Fibroblast of skin of scalp (primary cell): ENCODE measurements at regions not wholly inside any gene's neighbourhood (a gene's known extent, or its start where the extent isn't known, plus 50 kb on each side); places are given as distances from the start of the nearest gene placed in this dataset.
"Not testable (repeated sequence)": the region's sequence is repeated elsewhere in the genome, so short reads cannot be mapped to it uniquely, and the experiment has no call there.

Experiments used
- DNase-seq: peaks from one replicate; pipeline ENCODE4 v3.0.0-alpha.2; 2013

DNA sequence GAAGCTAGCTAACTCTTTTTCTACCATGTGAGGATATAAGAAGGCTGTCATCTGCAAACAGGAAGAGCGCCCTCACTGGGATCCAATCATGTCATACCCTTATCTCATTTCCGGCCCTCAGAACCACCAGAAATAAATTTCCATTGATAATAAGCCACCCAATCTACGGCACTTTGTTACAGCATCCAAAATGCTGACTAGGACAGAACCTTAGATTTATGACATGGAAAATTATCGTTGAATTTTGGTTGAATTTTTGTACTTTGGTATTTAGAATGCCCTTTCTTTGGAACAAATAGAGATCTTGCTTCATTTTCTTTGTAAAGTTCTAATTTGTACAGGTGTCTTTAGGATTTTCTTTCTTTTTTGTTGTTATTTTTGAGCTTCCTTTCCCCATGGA, 53.3 kb upstream of the CYLC2 start:
- no peak for DNase-seq

DNA sequence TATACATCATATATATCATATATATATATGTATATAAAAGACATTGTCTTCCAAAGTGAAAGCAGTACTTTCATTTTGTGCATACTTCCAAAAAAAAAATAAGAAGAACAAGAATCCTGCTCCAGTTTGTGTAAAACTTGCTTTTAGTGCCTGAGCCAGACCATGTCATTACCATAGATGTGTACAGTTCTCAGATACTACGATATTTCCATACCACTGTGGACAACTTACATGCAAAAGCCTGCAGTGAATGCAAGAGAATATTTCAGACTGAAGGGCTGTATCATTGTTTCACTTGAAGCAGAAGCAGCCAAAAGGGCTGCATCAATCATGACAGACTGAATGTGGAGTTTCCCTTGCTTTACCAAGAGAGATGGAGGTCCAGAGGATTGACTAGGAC, 72.6 kb upstream of the CYLC2 start:
- DNase-seq: no peak

DNA sequence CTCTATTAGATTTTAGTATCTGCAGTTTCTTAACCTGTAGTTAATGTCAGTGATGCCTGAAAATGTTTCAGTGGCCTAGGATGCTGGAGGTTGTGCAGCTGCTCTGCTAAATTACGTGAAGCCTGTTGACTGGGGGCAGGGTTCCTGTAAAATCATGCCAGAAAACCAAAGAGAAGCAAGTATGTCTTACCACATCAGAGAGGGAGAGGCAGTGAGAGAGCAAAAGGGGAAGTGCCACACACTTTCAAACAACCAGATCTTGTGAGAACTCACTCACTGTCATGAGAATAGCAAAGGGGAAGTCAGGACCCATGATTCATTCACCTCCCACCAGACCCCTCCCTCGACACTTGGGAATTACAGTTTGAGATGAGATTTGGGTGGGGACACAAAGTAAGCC, 83.9 kb upstream of the CYLC2 start:
- DNase-seq: no peak

DNA sequence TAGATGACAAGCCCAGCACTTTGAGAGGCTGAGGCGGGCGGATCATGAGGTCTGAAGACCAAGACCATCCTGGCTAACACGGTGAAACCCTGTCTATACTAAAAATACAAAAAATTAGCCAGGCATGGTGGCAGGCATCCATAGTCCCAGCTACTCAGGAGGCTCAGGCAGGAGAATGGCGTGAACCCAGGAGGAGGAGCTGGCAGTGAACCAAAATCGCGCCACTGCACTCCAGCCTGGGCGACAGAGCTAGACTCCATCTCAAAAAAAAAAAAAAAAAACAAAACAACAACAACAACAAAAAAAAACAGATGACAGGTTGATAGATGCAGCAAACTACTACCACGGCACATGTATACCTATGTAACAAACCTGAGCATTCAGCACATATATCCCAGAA, 89.3 kb upstream of the CYLC2 start:
- not testable (repeated sequence) for DNase-seq

DNA sequence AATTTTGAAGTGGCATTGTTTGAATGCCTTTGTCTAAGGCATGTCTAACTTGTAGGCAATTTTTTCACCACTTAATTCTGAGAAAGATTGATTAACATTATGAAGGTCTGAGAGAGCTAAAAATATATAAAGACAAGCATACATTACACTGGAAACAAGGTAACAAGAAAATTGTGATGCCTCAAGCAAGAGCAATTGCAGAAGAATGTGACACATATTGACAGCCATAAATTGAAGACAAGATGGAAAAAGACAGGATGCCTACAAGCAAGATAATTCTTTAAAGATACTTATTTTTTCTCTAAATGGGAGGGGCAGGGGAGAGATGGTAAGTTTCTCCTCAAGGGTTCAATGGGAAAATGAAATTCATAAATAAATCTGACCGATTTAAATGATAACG, 103.1 kb upstream of the CYLC2 start:
- no peak for DNase-seq

DNA sequence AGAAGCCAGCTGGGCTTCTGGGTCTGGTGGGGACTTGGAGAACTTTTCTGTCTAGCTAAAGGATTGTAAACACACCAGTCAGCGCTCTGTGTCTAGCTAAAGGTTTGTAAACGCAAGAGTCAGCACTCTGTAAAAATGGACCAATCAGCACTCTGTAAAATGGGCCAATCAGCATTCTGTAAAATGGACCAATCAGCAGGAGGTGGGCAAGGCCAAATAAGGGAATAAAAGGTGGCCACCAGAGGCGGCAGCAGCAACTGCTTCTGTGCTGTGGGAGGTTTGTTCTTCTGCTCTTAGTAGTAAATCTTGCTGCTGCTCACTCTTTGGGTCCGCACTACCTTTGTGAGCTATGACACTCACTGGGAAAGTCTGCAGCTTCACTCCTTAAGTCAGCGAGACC, 106.4 kb upstream of the CYLC2 start:
- not testable (repeated sequence) for DNase-seq

DNA sequence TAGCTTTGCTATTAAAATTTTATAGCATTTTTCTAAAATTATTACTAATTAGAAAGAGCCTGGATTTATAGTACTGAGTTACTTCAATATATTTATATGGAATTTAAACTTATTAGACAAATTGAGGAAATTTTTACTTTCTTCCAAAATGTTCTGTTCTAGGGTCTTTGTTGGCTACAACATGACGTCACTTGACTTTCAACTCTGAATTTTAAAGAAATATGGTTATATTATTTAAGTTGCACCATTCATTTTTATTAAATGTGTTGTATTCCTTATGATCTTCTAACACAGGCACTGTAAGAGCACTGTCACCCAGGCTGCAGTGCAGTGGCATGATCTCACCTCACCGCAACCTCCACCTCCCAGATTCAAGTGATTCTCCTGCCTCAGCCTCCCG, 119.4 kb upstream of the CYLC2 start:
- no peak for DNase-seq

DNA sequence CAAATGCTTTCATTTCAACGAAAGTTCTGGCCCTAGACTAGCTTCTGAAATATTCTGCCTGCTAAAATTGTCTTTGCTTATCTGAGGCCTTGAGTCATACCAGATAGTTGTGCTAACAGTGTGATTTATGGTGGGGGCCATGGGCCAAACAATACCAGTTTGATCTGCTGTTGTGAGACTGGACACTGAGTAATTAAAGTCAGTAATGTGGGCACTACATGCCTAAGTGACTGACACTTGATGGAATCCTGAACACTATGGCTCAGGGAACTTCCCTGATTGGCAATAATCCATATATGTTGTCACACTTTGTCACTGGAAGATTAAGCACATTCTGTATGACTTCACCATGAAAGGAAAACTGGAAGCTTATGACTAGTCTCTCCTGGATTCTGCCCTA, 127.6 kb upstream of the CYLC2 start:
- peak; percentile 53 for DNase-seq

DNA sequence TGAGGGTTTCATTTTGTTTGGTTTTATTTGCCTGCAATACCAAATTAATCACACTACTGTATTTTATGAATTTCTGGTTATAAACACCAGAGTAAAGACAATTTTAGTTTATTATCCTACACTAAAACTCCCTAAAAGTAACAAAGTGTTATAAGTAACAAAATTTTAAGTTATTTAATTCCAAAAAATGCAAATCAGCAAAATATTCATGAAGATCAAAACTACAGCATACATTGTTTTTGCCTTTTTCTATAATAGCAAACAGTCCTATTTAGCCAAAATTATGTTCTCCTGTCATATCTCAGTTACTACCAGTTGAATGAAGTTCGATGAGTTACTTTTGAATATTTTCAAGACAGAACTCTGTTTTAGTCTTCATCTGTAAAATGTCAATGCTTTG, 132.7 kb upstream of the CYLC2 start:
- no peak for DNase-seq

DNA sequence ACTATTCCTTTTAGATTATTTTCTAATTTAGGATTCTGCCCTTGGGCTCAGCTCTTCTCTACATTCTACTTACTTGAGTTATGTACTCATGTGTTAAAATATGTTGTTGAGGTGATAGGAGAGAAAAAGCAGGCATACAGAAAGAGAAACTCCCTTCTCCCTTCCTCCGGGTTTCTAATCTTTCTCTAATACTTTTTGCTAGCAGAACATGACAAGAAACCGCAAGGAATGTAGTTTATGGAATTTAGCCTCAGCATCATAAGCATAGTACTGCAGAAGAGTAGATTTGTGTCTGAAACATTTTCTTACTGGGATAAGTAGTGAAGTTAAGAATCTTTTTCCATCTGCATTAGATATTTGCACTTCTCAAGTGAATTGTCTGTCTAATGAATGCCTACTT, 139.5 kb upstream of the CYLC2 start:
- peak; percentile 1 for DNase-seq

DNA sequence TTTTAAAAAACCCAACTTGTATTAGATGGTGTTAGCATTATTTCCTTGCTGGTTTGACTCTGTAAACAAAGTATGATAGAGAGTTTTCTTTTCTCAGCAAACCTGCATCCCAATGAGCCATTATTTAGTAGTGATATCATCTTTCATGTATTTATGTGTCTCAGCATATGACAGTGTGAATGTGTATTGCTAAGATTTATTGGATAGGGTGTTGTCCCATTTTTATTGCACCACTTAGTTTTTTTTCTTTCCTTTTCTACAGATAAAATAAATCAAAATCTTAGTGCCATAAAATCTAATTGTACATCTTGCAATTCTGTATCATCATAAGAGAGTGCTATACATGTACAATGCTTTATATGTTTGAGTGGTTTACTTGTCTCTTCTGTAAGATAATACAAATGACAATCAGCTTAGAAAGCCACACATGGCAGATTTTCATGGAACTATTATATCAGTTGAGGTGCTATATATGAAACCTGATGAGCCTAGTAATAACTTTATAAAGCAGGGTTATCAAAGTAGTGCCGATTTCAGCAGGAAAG, 149.2 kb upstream of the CYLC2 start:
- no peak for DNase-seq

DNA sequence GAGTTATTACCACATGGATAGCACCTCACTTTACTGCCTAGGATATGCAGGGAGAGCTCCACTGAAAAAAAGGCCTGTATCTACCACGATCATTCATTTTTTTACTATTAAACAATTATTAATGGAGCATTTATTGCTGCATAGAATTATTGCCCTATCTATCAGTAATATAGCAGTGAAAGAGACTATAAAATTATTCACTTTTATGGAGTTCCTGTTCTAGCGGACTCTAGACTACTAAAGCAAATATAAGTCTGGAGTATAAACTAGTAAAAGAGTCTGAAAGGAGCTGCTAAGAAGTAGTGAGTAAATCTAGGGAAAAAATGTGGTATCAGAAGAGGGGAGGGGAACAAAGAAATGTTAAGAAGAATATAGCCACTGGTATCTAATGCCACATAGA, 150.4 kb upstream of the CYLC2 start:
- no peak for DNase-seq

DNA sequence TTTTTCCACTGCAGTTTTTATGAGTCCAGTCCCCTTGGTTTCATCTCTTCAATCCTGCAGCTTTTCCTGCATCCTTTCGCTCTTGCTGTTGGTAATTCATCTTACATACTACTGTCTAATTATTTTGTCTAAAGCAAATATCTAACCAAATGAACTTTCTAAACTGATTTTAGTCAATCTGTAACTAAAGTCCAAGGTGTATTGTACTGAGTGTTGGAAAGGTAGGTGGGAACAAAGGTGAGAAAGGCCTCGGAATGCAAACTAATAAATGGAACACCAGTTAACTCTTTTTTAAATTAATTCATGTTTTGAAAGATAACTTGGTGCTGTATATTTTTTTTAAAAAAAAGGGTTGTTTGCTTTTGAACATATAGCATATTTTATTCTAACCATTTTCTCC, 152.7 kb upstream of the CYLC2 start:
- no peak for DNase-seq

DNA sequence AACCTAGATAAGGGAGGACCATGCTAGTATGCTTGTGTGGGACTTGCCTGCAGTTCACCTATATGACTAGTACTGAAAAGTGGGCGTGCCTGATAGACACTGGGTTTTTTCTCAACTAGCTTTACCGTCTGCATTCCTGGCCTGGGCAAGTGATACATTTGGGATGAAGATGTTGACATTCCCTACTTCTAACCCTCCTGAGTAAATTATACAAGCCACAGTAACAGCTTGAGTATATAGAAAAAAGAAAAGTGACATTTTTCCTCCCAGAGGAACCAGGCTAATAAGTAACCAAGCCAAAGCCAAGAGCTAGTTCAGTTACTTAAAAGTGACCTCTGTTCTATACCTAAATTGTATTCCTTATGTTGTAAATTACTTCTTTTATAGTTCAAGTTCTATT, 153.8 kb upstream of the CYLC2 start:
- no peak for DNase-seq

DNA sequence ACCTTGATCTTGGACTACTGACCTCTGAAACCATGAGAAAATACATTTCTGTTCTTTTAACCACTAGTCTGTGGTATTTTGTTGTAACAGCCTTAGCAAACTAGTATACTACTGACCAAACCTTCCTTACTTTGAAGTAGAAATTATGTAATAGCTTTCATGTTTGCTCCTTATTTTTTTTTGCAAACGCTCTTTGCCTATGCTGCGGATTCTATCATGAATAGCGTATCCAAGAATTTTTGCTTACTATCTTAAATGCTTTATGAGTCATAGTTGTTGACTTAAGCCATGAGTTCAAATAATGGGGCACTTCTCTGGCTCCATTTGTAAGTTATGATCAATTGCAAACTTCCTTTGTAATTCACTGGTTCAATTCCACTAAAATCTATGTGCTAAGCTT, 154.8 kb upstream of the CYLC2 start:
- no peak for DNase-seq

DNA sequence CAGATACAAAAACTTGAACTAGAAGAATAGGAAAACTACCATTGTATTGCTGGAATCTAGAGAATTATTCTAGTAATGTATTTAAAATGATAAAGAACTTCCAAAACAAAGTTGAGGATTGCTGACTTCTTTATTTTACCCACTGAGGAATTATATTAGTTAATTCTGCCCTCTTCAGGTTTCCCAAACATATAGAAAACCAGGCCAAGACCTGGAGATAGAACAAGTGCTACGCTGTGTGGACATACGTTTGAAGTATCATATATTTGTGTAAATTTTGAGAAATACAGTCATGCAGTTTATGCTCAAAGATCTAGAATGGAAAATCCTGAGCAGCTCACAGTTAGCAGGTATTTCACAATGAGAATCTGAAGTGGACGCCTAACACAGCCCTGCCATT, 162.3 kb upstream of the CYLC2 start:
- DNase-seq: no peak

DNA sequence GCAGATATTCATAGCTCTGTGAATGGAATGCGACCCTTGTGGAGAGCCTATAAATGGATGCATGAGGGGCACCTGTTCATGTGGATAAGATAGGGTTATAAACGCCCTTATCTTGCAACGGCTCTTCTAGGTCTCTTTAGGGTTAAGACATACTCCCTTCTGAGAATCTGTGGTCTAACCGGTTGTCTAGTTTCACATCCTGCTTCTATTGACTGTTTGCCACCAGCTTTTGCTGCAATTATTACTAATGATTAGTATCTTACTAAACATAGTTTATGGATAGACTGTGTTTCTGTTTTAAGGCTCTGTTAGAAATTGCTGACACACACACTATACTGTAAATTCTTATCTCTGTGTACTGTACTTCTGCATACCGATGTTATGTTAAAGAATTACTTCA, 198.9 kb upstream of the CYLC2 start:
- no peak for DNase-seq

DNA sequence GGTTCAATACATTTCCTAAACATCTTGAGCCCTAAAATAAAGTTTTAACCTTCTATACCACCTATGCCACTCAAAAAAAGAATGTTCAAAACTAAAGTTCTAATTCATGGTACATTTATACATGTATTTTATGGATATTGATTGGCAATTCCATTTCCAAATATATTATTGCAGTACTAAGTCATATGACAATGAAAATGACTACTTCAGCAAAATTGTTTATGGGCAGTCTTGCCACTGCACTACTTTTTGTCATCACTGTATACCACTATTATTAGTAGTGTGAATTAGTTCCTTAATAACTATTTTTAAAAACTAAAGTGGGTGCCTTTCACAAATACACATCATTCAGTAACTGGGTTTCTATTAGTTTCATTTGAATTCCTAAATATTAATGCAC, 199.6 kb upstream of the CYLC2 start:
- DNase-seq: no peak

DNA sequence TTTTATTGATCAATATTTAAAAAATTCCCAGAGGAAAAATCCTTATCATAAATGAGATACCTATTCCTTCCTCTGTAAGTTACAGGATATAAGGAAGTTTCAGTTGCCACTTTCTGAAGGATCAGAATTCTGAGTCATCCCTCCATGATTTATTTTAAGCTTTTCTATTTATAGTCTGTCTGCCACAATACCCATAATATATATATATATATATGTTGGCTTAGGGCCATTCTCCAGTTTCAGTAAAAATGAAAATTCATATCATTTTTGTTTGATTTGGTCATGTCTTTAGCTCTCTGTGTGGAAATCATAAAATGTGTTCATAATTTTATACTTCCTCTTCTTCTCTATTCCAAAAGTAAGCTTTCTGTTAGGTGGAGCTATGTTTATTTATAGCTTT, 215.8 kb upstream of the CYLC2 start:
- peak; percentile 83 for DNase-seq

DNA sequence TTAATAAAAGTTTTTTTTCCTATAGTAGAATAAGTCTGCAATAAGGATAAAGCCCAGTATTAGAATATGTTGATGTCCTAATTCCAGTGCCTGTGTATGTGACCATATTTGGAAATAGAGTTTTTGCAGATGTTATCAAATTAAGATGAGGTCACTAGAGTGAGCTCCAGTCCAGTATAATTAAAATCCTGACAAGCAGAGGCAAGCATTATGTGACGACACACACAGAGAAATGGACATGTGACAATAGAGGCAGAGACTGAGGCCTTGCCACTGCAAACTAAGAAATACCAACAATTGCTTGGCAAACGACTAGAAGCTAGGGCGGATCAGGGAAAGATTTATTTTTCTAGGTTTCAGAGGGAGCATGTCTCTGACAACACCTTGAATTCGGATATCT, 216.4 kb upstream of the CYLC2 start:
- peak; percentile 52 for DNase-seq

DNA sequence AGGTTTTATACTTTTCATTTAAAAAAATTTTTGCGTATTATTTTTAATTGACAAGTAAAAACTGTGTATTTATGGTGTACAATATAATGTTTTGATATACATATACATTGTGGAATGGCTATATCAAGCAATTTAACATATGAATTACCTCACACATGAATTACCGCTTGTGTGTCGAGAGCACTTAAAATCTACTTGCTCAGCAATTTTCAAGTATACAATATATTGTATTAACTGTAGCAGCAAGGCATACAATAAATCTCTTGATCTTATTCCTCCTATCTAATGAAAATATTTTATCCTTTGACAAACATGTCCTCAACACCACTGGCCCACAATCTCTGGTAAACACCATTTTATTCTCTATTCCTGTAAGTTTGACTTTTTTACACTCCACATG, 224.4 kb upstream of the CYLC2 start:
- no peak for DNase-seq

DNA sequence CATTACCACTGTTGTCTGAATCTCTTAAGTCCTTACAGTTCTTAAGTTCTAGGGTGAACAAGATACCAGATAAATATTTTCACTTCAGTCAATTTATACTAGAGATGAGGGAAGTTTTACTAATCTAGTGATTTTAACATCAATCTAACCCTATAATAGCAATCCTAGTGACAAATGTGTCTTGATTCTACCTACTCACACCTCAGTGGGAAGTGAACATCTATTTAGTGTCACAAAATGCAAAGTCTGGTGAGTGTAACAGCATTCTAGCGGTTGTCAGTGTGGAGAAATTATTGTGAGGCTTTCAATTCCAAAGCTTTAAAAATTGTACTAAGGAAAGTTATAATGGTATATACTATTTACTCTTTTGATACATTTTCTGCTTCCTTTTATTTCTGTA, 225.8 kb upstream of the CYLC2 start:
- no peak for DNase-seq

DNA sequence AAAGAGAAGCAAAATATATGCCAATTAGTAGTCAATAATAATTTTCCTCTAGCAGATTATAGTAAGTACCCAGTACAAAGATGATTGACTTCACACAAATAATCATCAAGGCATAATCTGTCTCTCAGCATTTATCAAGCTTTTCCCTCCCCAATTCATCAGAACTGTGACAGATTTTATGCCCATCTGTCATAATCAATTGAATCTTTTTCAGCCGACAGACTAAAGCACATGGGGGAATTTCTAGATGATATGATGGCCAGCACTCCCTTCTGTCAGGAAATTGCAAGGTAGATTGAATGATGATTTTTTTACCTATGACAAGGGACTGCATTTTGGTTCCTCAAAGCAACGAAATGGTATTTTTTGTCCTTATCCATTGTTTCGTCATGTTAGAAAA, 227.1 kb upstream of the CYLC2 start:
- DNase-seq: no peak

DNA sequence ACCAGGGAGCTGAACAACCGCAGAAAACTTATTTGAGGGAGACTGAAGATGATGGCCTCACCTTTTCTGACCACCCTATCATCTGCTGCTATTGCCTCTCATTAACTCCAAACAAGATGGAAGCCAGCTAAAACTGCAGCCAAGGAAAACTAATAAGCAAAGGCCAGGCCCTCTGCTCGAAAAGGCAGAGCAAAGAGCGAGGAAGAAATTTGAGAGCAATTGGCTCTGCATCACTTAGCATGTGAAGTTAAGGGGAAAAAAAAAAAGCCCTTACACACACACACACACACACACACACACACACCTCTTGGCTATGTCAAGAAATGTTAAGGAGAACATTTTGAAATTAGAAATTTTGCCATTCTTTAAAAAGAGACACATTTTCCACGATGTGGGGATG, 228.1 kb upstream of the CYLC2 start:
- no peak for DNase-seq

DNA sequence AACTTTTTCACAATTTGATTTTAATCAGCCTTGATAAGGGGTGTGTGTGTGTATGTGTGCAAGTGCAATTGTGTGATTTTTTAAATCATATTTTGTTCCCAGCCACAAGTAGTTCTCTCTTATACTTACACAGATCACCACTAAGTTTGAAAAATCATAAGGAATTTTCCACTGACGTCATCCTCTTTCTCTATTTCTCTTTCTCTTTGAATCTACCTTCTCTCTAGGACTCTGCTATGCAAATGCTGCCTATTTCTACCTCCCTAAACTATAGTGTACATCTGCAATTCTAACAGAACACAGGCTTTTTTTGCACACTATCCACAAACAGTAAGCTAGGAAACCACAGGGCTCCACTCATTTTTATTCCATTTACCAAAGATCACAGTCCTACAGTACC, 254.6 kb upstream of the CYLC2 start:
- DNase-seq: no peak

DNA sequence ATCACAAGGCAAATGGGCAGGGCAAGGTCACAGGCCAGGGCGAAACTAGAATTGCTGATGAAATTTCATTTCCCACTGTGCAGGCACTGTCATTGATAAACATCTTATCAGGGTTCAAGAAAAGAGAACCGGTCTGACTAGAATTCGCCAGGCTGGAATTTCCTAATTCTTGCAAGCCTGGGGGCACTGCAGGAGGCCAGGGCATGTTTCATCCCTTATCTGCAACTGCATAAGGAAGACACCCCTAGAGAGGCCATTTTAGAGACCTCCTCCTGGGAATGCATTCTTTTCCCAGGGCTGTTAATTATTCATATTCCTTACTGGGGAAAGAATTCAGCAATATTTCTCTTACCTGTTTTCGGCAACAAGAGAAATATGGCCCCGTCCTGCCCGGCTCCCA, 266.2 kb upstream of the CYLC2 start:
- no peak for DNase-seq
